ENCODE measurements at regions not wholly inside any gene's neighbourhood (a gene's known extent, or its start where the extent isn't known, plus 50 kb on each side); places are given as distances from the start of the nearest gene placed in this dataset.

GRCh38 chr6:18656506-18656905 lies 269.4 kb downstream of the RNF144B start:
- H4K91ac ChIP-seq (replicated peaks; ENCODE audit: insufficient read length, low read length): no peak overlapping the region
- WGBS, 2 experiments (ENCODE audit: extremely low coverage in 1 of 2, insufficient coverage in 1 of 2, insufficient read length in 1 of 2, insufficient replicate concordance in 2 of 2, low coverage in 1 of 2, low lambda C conversion rate in 2 of 2, missing lambda C conversion rate in 1 of 2): 91% methylated on average over 4 of the region's 5 CpGs; no CpG with 5 or more reads in 1 of the 2 experiments
- H2AK5ac ChIP-seq (ENCODE audit: low read depth, low read length): no peak overlapping the region
- no peak overlapping the region for H2BK20ac ChIP-seq (ENCODE audit: low read length)
- 0 out of 7 replicates have a peak, but pooled peaks cover 0 to 4% (median 1%) of the 10 kb centered on the region in 4 experiments for H3K4me1 ChIP-seq (replicated peaks in 1 of 4; ENCODE audit: control insufficient read depth in 3 of 4, insufficient read depth in 4 of 4, low read length in 3 of 4)
- no peak overlapping the region for H3K9ac ChIP-seq (replicated peaks in 1 of 4; ENCODE audit: extremely low read depth in 1 of 4, low read depth in 3 of 4, low read length in 3 of 4)
- H3K27me3 ChIP-seq (replicated peaks in 1 of 4; ENCODE audit: control insufficient read depth in 3 of 4, extremely low read depth in 1 of 4, insufficient read depth in 3 of 4, low read length in 3 of 4): no peaks in the 10 kb centered on the region
- no peak overlapping the region for H3K56ac ChIP-seq (replicated peaks; ENCODE audit: insufficient read length, low read depth, low read length)
- H4K8ac ChIP-seq (ENCODE audit: extremely low read depth, insufficient read depth, low read length): peak overlapping the region; percentile 28; the same call in 1 of the 2 replicates
- ChIA-PET POLR2A (ENCODE audit: partially characterized antibody) (no interaction called here), CTCF (ENCODE audit: partially characterized antibody) (interaction anchor here (1.2 kb wide), 1 partner anchor 173 kb away, joined by 3 read pairs; no protein-coding TSS in a partner anchor)
- no peak overlapping the region for H3K23ac ChIP-seq (ENCODE audit: insufficient read length)
- H2BK15ac ChIP-seq (ENCODE audit: low read length): no peak overlapping the region
- H3K18ac ChIP-seq (ENCODE audit: extremely low read depth, low read length): no peak overlapping the region
- no peaks in the 10 kb centered on the region for H3K79me2 ChIP-seq (ENCODE audit: control insufficient read depth in 1 of 2, insufficient read depth in 2 of 2, low read length in 2 of 2)
- TF ChIP-seq BACH1 (IDR thresholded peaks at IDR 0.05; ENCODE audit: low read length) (no peak), CREB1 (IDR thresholded peaks at IDR 0.05) (no peak), PHF8 (conservative IDR thresholded peaks at IDR 0.05; ENCODE audit: low read depth, low read length) (no peak), NRF1 (IDR thresholded peaks at IDR 0.05; ENCODE audit: low read depth, low read length) (no peak), EGR1 (IDR thresholded peaks at IDR 0.05; ENCODE audit: borderline replicate concordance, low read depth, low read length) (no peak), HDAC2 (IDR thresholded peaks at IDR 0.05; ENCODE audit: borderline replicate concordance in 1 of 2, low read depth in 2 of 2, low read length in 2 of 2) (no peak), SP2 (IDR thresholded peaks at IDR 0.05; ENCODE audit: low read length) (no peak), SP4 (IDR thresholded peaks at IDR 0.05; ENCODE audit: low read length) (no peak), RAD21 (IDR thresholded peaks at IDR 0.05 in 1 of 2, conservative IDR thresholded peaks at IDR 0.05 in 1 of 2; ENCODE audit: low read depth in 2 of 2, low read length in 2 of 2) (no peak; a peak in 1 of 4 replicates), NANOG (IDR thresholded peaks at IDR 0.05; ENCODE audit: insufficient read depth, low read depth, low read length, poor library complexity, severe bottlenecking) (no peak), TBP (IDR thresholded peaks at IDR 0.05; ENCODE audit: low read depth, low read length) (no peak)
- TF ChIP-seq, protein P1, sequence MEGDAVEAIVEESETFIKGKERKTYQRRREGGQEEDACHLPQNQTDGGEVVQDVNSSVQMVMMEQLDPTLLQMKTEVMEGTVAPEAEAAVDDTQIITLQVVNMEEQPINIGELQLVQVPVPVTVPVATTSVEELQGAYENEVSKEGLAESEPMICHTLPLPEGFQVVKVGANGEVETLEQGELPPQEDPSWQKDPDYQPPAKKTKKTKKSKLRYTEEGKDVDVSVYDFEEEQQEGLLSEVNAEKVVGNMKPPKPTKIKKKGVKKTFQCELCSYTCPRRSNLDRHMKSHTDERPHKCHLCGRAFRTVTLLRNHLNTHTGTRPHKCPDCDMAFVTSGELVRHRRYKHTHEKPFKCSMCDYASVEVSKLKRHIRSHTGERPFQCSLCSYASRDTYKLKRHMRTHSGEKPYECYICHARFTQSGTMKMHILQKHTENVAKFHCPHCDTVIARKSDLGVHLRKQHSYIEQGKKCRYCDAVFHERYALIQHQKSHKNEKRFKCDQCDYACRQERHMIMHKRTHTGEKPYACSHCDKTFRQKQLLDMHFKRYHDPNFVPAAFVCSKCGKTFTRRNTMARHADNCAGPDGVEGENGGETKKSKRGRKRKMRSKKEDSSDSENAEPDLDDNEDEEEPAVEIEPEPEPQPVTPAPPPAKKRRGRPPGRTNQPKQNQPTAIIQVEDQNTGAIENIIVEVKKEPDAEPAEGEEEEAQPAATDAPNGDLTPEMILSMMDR (IDR thresholded peaks at IDR 0.05; ENCODE audit: control extremely low read depth in 1 of 3, insufficient read depth in 1 of 3, low read depth in 1 of 3, low read length in 3 of 3): no peak
- H3K4me2 ChIP-seq (ENCODE audit: insufficient read depth in 1 of 2, low read depth in 2 of 2, low read length in 2 of 2): no peak overlapping the region; a peak in 1 of 4 replicates
- no peak overlapping the region for H2BK12ac ChIP-seq (ENCODE audit: low read depth, low read length)
- H2BK5ac ChIP-seq (ENCODE audit: low read depth, low read length): no peak overlapping the region
- H3K23me2 ChIP-seq (ENCODE audit: low read depth, low read length): no peaks in the 10 kb centered on the region
- no peak overlapping the region for H3K27ac ChIP-seq (ENCODE audit: low read depth, low read length)
- H3K14ac ChIP-seq (ENCODE audit: insufficient read length): no peak overlapping the region
- FAIRE-seq (no peak), DNase-seq (ENCODE audit: low read depth in 1 of 2, low spot score in 2 of 2) (no peak)
- H4K20me1 ChIP-seq (replicated peaks in 1 of 2; ENCODE audit: control insufficient read depth in 1 of 2, insufficient read depth in 2 of 2, low read length in 2 of 2): no peaks in the 10 kb centered on the region
- no peaks in the 10 kb centered on the region for H3K9me3 ChIP-seq (ENCODE audit: insufficient read depth in 2 of 2, low read depth in 1 of 2, low read length in 1 of 2)
- no peak overlapping the region for H2BK120ac ChIP-seq (replicated peaks; ENCODE audit: low read depth, low read length)
- peak overlapping the region; percentile 53; the same call in 1 of the 2 replicates for H2AFZ ChIP-seq (ENCODE audit: low read length)
- no peak overlapping the region for H4K5ac ChIP-seq (ENCODE audit: insufficient read length, low read depth, low read length)
- no peaks in the 10 kb centered on the region for H3K79me1 ChIP-seq (ENCODE audit: low read depth, low read length)
- no peak overlapping the region for H3K4ac ChIP-seq (replicated peaks; ENCODE audit: insufficient read length, low read depth, low read length)
- H3K4me3 ChIP-seq (ENCODE audit: extremely low read depth in 1 of 4, insufficient read depth in 2 of 4, low read depth in 3 of 4, low read length in 4 of 4): no peak overlapping the region
- no peaks in the 10 kb centered on the region for H3K36me3 ChIP-seq (ENCODE audit: control insufficient read depth in 2 of 4, insufficient read depth in 4 of 4, low read length in 3 of 4)

All from H1 (cell line).